Nephron progenitor cell (in vitro differentiated cells): ENCODE measurements at regions not wholly inside any gene's neighbourhood (a gene's known extent, or its start where the extent isn't known, plus 50 kb on each side); places are given as distances from the start of the nearest gene placed in this dataset.

Source experiments
- DNase-seq: peaks from one replicate; pipeline ENCODE4 v3.0.0; 2021
- H3K27ac Mint-ChIP-seq: 2 replicates; pipeline ENCODE4 v1.8.0; 2021; ENCODE audit warnings: mild to moderate bottlenecking, moderate library complexity, mixed read lengths
- H3K27me3 Mint-ChIP-seq: 2 replicates; pipeline ENCODE4 v1.8.0; 2021; ENCODE audit warnings: mild to moderate bottlenecking, low read depth, mixed read lengths; ENCODE audit not compliant: poor library complexity
- H3K36me3 Mint-ChIP-seq: 2 replicates; pipeline ENCODE4 v1.8.0; 2021; ENCODE audit warnings: low read depth, mixed read lengths
- H3K4me1 Mint-ChIP-seq: 2 replicates; pipeline ENCODE4 v1.8.0; 2021; ENCODE audit warnings: mixed read lengths
- H3K4me3 Mint-ChIP-seq: 2 replicates; pipeline ENCODE4 v1.8.0; 2021; ENCODE audit warnings: mild to moderate bottlenecking, moderate library complexity, mixed read lengths
- H3K9me3 Mint-ChIP-seq: 2 replicates; pipeline ENCODE4 v1.8.0; 2021; ENCODE audit warnings: mild to moderate bottlenecking, moderate library complexity, mixed read lengths
- TF ChIP-seq, protein P1 (sequence below): fragments of 200-600 bp; sonication (generic); IDR thresholded peaks from 2 replicates; pipeline ENCODE4 v1.5.0; 2021; ENCODE audit warnings: antibody characterized with exemption

GRCh38 chr18:56139792-56140254 is 498.6 kb downstream of the TXNL1 start:
- Mint-ChIP-seq H3K9me3 (no peaks in the 10 kb centered on the region), H3K4me1 (no peaks in the 10 kb centered on the region), H3K36me3 (no peaks in the 10 kb centered on the region), H3K27me3 (peaks cover 3% of the 10 kb centered on the region), H3K27ac (no peak overlapping the region), H3K4me3 (no peak overlapping the region)
- TF ChIP-seq, protein P1, sequence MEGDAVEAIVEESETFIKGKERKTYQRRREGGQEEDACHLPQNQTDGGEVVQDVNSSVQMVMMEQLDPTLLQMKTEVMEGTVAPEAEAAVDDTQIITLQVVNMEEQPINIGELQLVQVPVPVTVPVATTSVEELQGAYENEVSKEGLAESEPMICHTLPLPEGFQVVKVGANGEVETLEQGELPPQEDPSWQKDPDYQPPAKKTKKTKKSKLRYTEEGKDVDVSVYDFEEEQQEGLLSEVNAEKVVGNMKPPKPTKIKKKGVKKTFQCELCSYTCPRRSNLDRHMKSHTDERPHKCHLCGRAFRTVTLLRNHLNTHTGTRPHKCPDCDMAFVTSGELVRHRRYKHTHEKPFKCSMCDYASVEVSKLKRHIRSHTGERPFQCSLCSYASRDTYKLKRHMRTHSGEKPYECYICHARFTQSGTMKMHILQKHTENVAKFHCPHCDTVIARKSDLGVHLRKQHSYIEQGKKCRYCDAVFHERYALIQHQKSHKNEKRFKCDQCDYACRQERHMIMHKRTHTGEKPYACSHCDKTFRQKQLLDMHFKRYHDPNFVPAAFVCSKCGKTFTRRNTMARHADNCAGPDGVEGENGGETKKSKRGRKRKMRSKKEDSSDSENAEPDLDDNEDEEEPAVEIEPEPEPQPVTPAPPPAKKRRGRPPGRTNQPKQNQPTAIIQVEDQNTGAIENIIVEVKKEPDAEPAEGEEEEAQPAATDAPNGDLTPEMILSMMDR, result no peak
- no peak for DNase-seq

DNA sequence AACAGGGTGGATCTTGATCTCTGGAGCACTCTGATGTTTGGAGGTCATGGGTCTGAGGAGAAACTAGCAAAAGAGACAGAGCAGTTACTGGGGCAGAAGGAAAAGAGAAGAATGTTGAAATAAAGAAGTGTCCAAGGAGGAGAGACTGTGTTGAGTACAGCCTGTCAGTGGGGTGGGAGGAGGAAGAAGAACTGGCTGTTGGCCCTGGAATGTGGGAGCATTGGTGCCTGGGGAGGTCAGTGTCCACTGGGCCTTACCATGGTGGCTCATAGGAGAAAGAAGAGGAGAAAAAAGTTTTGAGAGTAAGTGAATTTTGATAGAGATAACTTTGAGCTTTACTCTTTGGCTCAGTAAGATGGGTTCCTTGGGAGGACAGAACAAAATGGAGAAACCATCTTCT is 499.0 kb downstream of the TXNL1 start:
- Mint-ChIP-seq H3K27ac (no peak overlapping the region), H3K9me3 (no peaks in the 10 kb centered on the region), H3K27me3 (peaks cover 3% of the 10 kb centered on the region), H3K4me3 (no peak overlapping the region), H3K36me3 (no peaks in the 10 kb centered on the region), H3K4me1 (no peaks in the 10 kb centered on the region)
- TF ChIP-seq, protein P1, result no peak
- no peak for DNase-seq

GRCh38 chr18:56136105-56136504 is 502.3 kb downstream of the TXNL1 start:
- Mint-ChIP-seq H3K4me1 (no peaks in the 10 kb centered on the region), H3K27ac (no peak overlapping the region), H3K27me3 (peaks cover 2% of the 10 kb centered on the region), H3K4me3 (no peak overlapping the region), H3K9me3 (no peaks in the 10 kb centered on the region), H3K36me3 (no peaks in the 10 kb centered on the region)
- TF ChIP-seq, protein P1, result no peak
- no peak for DNase-seq

- Mint-ChIP-seq H3K4me3 (no peak overlapping the region), H3K4me1 (peaks cover 10% of the 10 kb centered on the region), H3K27me3 (no peaks in the 10 kb centered on the region), H3K27ac (no peak overlapping the region), H3K9me3 (no peaks in the 10 kb centered on the region), H3K36me3 (no peaks in the 10 kb centered on the region)
- TF ChIP-seq, protein P1, result no peak
- DNase-seq, result no peak
Measured at GRCh38 chr18:56130481-56130880, 507.9 kb downstream of the TXNL1 start.

DNA sequence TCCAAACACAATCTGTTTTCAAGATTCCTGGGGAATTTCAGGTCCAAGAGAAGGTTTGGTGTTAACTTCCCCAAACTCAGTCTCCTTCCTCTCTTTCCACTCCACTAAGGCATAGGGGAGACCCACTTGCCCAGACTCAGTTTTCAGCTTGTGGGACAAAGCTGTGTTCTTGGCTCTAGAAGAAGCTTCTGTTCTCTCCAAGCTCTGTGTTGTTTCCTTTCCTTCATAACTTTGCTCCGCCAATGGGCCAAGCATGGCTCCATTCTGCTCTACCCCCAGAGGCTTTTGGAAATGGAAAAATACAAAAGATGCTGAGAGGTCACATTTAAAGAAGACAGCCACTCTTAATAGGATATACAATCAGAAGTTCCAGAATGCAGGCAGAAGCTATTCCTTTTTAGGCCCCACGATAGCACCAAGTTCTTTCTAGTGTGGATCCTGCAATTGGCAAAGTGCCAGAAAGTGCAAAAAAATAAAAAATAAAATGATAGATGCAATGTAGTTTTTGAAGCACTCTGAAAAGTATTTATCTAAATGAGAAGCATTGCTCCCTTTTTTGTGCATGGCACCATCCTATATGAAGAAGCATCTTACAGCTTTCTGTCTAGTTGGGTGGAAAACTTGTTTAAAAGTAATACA is 510.1 kb downstream of the TXNL1 start:
- DNase-seq, result no peak
- Mint-ChIP-seq H3K27ac (no peak overlapping the region), H3K27me3 (no peaks in the 10 kb centered on the region), H3K4me1 (peaks cover 10% of the 10 kb centered on the region), H3K36me3 (no peaks in the 10 kb centered on the region), H3K4me3 (no peak overlapping the region), H3K9me3 (no peaks in the 10 kb centered on the region)
- TF ChIP-seq, protein P1, result no peak

- Mint-ChIP-seq H3K36me3 (no peaks in the 10 kb centered on the region), H3K4me1 (peaks cover 10% of the 10 kb centered on the region), H3K4me3 (no peak overlapping the region), H3K27me3 (no peaks in the 10 kb centered on the region), H3K27ac (no peak overlapping the region), H3K9me3 (no peaks in the 10 kb centered on the region)
- TF ChIP-seq, protein P1, result no peak
- DNase-seq, result no peak
Measured at GRCh38 chr18:56127322-56128099, 510.9 kb downstream of the TXNL1 start.
